Large intestine (tissue), 3 donors: ENCODE measurements at regions not wholly inside any gene's neighbourhood (a gene's known extent, or its start where the extent isn't known, plus 50 kb on each side); places are given as distances from the start of the nearest gene placed in this dataset.

Experiments used
- DNase-seq, 2 donors: peaks; one replicate each; pipeline versions ENCODE4 v3.0.0 to v3.0.0-alpha.2; 2013
- H3K27ac ChIP-seq: one replicate; pipeline ENCODE4 v1.5.1; 2013; ENCODE audit warnings: low read length
- H3K27me3 ChIP-seq: 2 replicates; pipeline ENCODE4 v1.6.1; 2013; ENCODE audit warnings: low read length; ENCODE audit not compliant: control insufficient read depth, insufficient read depth
- H3K36me3 ChIP-seq: 2 replicates; pipeline ENCODE4 v1.6.1; 2013; ENCODE audit warnings: low read length; ENCODE audit not compliant: control insufficient read depth, insufficient read depth
- H3K4me1 ChIP-seq: one replicate; pipeline ENCODE4 v1.6.1; 2013; ENCODE audit warnings: low read length; ENCODE audit not compliant: control insufficient read depth, insufficient read depth
- H3K4me3 ChIP-seq: one replicate; pipeline ENCODE4 v1.5.1; 2013; ENCODE audit warnings: low read length
- H3K9me3 ChIP-seq: one replicate; pipeline ENCODE4 v1.6.1; 2013; ENCODE audit warnings: mild to moderate bottlenecking, low read depth, low read length, moderate library complexity; ENCODE audit not compliant: control insufficient read depth
- WGBS: methylation state at CpG from one replicate; pipeline ENCODE4 v1.1.5; 2013; ENCODE audit warnings: low lambda C conversion rate; ENCODE audit not compliant: insufficient coverage; 5-methylcytosine and 5-hydroxymethylcytosine counted together

DNA sequence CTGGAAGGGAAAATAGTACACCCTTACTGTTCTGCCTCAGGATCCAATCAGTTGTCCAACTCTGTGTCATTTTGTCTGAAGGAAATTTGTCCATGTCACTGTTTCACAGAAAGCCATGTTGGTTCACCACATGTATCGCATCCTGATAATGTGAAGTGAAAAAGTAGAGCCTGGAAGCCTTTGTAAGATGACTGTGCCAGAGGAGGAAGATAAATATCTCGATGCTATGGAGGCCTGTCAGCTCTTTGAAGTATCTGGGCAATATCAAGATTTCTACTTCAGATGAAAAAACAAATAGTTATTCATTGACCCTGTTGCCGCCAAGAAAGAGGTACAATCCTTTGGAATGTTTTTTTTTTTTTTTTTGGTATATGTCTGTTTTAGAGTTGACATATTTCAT lies 270.5 kb downstream of the PHF14 start:
- Histone ChIP-seq H3K4me3 (no peak overlapping the region), H3K9me3 (no peaks in the 10 kb centered on the region), H3K27me3 (no peaks in the 10 kb centered on the region), H3K27ac (no peak overlapping the region), H3K36me3 (no peaks in the 10 kb centered on the region), H3K4me1 (no peaks in the 10 kb centered on the region)
- no peak for DNase-seq
- 49% methylated on average over 2 of the region's 3 CpGs for WGBS

- WGBS: no CpG with 5 or more reads among the region's 1 CpG
- no peak for DNase-seq
- no peak overlapping the region for H3K27ac ChIP-seq
- no peaks in the 10 kb centered on the region for H3K36me3 ChIP-seq
- H3K9me3 ChIP-seq: no peaks in the 10 kb centered on the region
- no peaks in the 10 kb centered on the region for H3K27me3 ChIP-seq
- H3K4me1 ChIP-seq: no peaks in the 10 kb centered on the region
- no peak overlapping the region for H3K4me3 ChIP-seq
Measured at GRCh38 chr7:11247545-11247944, 273.9 kb downstream of the PHF14 start.

GRCh38 chr7:11251436-11251835 lies 277.8 kb downstream of the PHF14 start:
- H3K4me3 ChIP-seq: no peak overlapping the region
- WGBS: 83% methylated on average over 2 of the region's 2 CpGs
- no peaks in the 10 kb centered on the region for H3K4me1 ChIP-seq
- DNase-seq: no peak
- H3K9me3 ChIP-seq: no peaks in the 10 kb centered on the region
- no peaks in the 10 kb centered on the region for H3K27me3 ChIP-seq
- H3K36me3 ChIP-seq: no peaks in the 10 kb centered on the region
- no peak overlapping the region for H3K27ac ChIP-seq

DNA sequence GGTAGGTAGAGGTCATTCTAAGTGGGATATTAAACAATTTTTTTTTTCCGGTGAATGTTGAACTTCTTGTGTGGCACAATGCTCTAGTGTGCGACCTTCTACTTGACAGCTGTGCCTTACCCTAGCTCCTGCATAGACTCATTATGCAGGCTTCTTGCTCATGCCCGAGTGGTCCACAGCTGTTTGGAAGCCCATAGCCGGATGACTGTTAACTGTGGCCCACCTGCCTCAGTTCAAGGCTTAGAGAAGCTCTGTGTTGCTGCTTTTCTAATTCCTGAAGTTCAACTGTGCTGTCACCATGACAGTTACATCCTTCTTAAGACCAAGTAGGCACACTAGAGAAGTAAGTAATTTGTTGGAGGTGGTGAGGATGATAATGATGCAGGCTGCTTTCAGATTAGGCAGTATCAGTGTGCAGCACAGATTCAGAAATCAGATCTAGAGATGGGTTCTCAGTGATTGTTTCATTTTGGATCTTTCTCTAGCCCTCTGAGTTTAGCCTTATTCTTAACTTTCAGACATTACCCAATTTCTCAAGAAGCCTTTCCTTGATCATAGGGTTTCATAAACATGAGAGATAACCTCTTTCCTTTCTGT lies 278.4 kb downstream of the PHF14 start:
- no CpG with 5 or more reads among the region's 4 CpGs for WGBS
- Histone ChIP-seq H3K27ac (no peak overlapping the region), H3K4me3 (no peak overlapping the region)

GRCh38 chr7:11252705-11253272 lies 279.1 kb downstream of the PHF14 start:
- Histone ChIP-seq H3K4me3 (no peak overlapping the region), H3K36me3 (no peaks in the 10 kb centered on the region), H3K9me3 (no peaks in the 10 kb centered on the region), H3K27ac (no peak overlapping the region), H3K4me1 (no peaks in the 10 kb centered on the region), H3K27me3 (no peaks in the 10 kb centered on the region)
- peak in 1 of 2 donors; percentile 8 for DNase-seq
- WGBS: no CpG with 5 or more reads among the region's 3 CpGs

More for the DNA sequence above, 278.4 kb downstream of the PHF14 start:
- no peaks in the 10 kb centered on the region for H3K27me3 ChIP-seq
- no peaks in the 10 kb centered on the region for H3K9me3 ChIP-seq
- DNase-seq: no peak
- H3K36me3 ChIP-seq: no peaks in the 10 kb centered on the region
- no peaks in the 10 kb centered on the region for H3K4me1 ChIP-seq

DNA sequence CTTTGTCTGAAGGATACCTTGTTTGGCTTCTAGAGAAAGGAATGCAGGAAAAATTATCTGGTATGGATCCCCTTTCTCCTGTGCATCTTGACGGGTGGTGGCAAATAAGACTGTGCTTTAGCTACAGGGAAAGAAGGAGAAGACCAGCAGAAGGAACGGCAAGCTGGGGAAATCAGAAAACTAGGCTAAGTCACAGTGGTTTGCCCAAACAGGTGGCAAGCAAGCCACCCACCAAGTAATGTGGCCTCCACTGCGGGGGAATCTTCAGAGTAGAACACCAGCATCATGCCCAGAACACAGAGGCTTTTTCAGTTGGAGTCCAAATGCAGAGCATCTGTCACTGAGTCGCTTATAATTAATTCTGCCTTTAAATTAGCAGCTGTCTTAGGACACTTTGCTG lies 282.8 kb downstream of the PHF14 start:
- H3K36me3 ChIP-seq: no peaks in the 10 kb centered on the region
- no peak for DNase-seq
- no peaks in the 10 kb centered on the region for H3K9me3 ChIP-seq
- no peaks in the 10 kb centered on the region for H3K4me1 ChIP-seq
- H3K27me3 ChIP-seq: no peaks in the 10 kb centered on the region
- WGBS: no CpG with 5 or more reads among the region's 4 CpGs
- no peak overlapping the region for H3K27ac ChIP-seq
- no peak overlapping the region for H3K4me3 ChIP-seq

DNA sequence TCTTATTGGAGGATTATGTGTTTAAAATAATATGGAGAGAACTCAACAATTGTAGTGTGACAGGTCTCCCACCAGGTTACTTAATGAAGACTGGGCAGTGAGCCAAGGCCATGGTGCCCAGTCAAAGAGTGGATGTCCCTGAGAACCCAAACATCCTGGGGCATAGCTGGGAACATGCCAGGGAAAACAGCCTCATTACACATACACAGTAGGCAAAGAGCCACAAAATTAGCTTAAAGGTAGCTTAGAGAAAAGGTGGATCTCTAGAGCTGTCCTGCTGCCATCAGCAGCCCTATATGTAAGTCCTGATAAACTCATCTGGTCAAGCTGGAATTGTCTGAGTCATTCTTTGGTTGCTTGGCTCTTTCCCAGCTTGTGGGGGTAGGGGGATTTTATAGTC lies 287.8 kb downstream of the PHF14 start:
- H3K36me3 ChIP-seq: no peaks in the 10 kb centered on the region
- H3K4me3 ChIP-seq: no peak overlapping the region
- no peaks in the 10 kb centered on the region for H3K27me3 ChIP-seq
- no peak for DNase-seq
- H3K4me1 ChIP-seq: no peaks in the 10 kb centered on the region
- no peaks in the 10 kb centered on the region for H3K9me3 ChIP-seq
- H3K27ac ChIP-seq: no peak overlapping the region

GRCh38 chr7:11266101-11266500 lies 292.4 kb downstream of the PHF14 start:
- DNase-seq: no peak
- H3K9me3 ChIP-seq: no peaks in the 10 kb centered on the region
- no peaks in the 10 kb centered on the region for H3K27me3 ChIP-seq
- WGBS: 83% methylated on average over 1 of the region's 2 CpGs
- H3K4me1 ChIP-seq: no peaks in the 10 kb centered on the region
- H3K4me3 ChIP-seq: no peak overlapping the region
- H3K36me3 ChIP-seq: no peaks in the 10 kb centered on the region
- H3K27ac ChIP-seq: no peak overlapping the region

DNA sequence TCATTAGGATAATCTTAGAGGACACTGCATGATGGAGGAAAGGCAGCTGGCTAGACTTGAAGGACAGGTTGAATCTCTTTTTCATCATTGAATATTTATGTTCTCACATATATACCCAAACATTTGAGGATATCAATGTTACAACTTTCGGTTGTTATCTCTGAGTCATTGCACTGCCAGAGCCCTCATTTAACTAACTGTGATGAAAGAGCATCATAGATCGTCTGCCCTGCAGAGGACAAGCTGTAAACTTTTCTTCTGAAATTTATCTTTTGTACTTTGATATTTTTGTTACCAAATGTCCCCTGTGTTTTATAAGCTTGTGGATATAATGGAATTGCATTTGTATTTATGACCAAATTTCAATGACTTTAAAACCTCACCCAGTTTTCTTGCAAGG lies 298.7 kb downstream of the PHF14 start:
- H3K9me3 ChIP-seq: no peaks in the 10 kb centered on the region
- H3K36me3 ChIP-seq: no peaks in the 10 kb centered on the region
- no peak overlapping the region for H3K4me3 ChIP-seq
- H3K27ac ChIP-seq: no peak overlapping the region
- no peaks in the 10 kb centered on the region for H3K27me3 ChIP-seq
- no peak for DNase-seq
- no CpG with 5 or more reads among the region's 2 CpGs for WGBS
- no peaks in the 10 kb centered on the region for H3K4me1 ChIP-seq

GRCh38 chr7:11274074-11274473 lies 300.4 kb downstream of the PHF14 start:
- H3K9me3 ChIP-seq: no peaks in the 10 kb centered on the region
- WGBS: no CpG with 5 or more reads among the region's 2 CpGs
- no peaks in the 10 kb centered on the region for H3K27me3 ChIP-seq
- H3K4me3 ChIP-seq: no peak overlapping the region
- no peak for DNase-seq
- H3K27ac ChIP-seq: no peak overlapping the region
- H3K36me3 ChIP-seq: no peaks in the 10 kb centered on the region
- no peaks in the 10 kb centered on the region for H3K4me1 ChIP-seq

GRCh38 chr7:11281953-11282352 lies 308.3 kb downstream of the PHF14 start:
- no peaks in the 10 kb centered on the region for H3K27me3 ChIP-seq
- H3K4me3 ChIP-seq: no peak overlapping the region
- no peak overlapping the region for H3K27ac ChIP-seq
- DNase-seq: no peak
- H3K36me3 ChIP-seq: no peaks in the 10 kb centered on the region
- H3K9me3 ChIP-seq: no peaks in the 10 kb centered on the region
- H3K4me1 ChIP-seq: no peaks in the 10 kb centered on the region
- 33% methylated on average over 1 of the region's 2 CpGs for WGBS
